Amygdala (tissue), 56 donors: ENCODE measurements at regions not wholly inside any gene's neighbourhood (a gene's known extent, or its start where the extent isn't known, plus 50 kb on each side); places are given as distances from the start of the nearest gene placed in this dataset.
"Not testable (repeated sequence)": the region's sequence is repeated elsewhere in the genome, so short reads cannot be mapped to it uniquely, and the experiment has no call there.

Experiments
- DNase-seq, 56 donors: peaks; one replicate each; lab custom pipeline; 2025; lab: John Stamatoyannopoulos, UW

DNA sequence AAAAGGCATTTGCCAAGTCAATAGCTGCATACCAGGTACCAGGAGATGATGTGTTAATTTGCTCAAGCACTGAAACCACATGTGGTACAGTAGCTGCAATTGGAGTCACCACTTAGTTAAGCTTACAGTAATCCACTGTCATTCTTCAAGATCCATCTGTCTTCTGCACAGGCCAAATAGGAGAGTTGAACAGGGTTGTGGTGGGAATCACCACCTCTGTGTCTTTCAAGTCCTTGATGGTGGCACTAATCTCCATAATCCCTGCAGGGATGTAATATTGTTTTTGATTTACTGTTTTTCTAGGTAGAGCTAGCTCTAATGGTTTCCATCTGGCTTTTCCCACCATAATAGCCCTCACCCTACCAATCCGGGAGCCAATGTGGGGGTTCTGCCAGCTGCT is 91.9 kb downstream of the FCRL5 start:
- DNase-seq: no peak

DNA sequence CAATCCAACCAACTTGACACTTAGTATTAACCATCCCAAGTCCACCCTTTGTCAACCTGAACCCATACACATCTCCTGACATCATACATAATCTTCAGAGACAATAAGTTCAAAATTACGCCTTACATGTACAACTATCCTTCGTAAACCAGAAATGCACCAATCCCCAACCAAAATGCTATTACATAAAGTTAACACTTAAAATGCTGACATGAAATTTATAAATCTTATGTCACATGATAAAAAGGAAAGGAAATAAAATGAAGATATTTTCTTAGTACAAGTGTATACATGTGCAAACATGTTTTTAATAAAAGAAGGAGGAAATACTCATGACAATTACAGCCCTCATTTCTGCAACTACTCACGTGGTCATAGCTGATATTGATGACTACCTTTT is 95.0 kb downstream of the FCRL5 start:
- DNase-seq: no peak

DNA sequence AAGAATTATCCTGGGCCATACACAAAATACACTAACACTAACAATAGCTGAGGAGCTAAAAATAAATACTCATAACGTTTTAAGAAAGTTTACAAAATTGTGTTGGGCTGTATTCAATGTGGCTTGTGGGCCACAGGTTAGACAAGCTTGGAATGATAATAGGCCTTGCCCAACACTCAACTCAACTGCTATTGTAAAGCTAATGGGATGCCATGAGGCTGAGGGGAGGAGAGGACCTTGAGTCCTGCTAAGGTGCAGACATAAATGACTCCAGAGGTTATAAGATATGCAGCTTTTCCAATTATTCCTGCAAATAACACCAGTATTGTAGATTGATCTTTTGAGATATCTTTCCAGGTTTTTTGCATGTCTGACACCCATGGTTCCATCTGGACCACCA is 97.0 kb downstream of the FCRL5 start:
- no peak for DNase-seq

DNA sequence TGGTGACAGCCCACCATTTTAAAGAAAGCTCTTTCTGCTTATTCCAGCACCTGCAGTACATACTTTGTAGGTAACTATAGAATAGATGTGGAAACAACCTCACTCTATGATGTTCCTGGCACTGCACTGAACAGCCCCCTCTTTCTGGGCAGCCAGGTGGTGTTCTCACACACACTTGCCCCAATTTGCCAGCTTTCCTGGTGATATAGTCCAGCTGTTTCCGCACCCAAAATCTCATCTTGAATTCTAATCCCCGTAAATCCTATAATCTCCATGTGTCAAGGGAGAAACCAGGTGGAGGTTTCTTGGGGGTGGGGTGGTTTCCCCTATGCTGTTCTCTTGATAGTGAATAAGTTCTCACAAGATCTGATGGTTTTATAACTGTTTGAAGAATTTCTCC is 102.2 kb downstream of the FCRL5 start:
- DNase-seq: no peak

DNA sequence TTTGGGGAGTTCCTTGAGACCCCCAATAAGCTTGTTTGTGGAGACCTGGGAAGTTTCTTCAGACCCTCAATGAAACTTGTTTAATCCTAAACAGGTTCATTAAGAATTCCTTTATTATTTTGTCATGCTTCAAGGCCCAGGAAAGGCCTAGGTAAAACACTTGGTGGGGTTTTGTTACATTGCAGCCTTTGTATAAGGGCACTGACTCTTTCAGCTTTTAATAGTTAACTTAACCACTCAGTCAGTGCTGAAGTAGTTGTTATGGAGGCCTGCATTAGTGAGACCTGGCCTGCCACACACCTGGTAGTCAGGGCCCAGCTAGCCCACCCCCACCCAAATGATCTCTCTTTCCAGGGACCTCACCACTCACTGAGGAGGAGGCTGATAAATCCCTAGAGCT is 103.7 kb downstream of the FCRL5 start:
- DNase-seq: no peak

DNA sequence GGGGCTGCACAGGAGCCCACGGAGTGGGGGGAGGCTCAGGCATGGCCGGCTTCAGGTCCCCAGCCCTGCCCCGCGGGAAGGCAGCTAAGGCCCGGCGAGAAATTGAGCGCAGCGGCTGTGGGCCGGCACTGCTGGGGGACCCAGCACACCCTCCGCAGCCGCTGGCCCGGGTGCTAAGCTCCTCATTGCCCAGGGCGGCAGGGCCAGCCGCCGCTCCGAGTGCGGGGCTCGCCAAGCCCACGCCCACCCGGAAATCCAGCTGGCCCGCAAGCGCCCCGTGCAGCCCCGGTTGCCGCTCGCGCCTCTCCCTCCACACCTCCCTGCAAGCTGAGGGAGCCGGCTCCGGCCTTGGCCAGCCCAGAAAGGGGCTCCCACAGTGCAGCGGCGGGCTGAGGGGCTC is 106.0 kb downstream of the FCRL5 start:
- DNase-seq: not testable (repeated sequence)

DNA sequence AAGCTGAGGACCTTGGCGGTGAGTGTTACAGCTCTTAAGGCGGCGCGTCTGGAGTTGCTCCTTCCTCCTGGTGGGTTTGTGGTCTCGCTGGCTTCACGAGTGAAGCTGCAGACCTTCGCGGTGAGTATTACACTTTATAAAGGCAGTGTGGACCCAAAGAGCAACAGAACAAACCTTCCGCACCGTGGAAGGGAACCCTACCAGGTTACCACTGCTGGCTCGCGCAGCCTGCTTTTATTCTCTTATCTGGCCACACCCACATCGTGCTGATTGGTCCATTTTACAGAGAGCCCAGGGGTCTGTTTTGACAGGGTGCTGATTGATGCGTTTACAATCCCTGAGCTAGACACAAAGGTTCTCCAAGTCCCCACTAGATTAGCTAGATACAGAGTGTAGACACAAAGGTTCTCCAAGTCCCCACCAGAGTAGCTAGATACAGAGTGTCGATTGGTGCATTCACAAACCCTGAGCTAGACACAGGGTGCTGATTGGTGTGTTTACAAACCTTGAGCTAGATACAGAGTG is 106.6 kb downstream of the FCRL5 start:
- not testable (repeated sequence) for DNase-seq

DNA sequence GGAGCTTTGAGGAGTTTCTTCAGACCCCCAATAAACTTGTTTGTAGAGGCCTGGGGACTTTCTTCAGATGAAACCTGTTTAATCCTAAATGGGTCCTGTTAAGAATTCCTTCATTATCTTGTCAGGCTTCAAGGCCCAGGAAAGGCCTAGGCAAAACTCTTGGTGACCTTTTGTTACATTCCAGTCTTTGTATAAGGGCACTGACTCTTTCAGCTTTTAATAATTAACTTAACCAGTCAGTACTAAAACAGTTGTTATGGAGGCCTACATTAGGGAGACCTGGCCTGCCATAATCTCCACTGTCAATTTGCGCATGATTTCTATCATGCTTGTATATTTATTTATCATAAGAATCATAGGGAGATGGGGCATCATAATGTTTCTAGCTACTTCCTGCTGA is 110.2 kb downstream of the FCRL5 start:
- DNase-seq: no peak

DNA sequence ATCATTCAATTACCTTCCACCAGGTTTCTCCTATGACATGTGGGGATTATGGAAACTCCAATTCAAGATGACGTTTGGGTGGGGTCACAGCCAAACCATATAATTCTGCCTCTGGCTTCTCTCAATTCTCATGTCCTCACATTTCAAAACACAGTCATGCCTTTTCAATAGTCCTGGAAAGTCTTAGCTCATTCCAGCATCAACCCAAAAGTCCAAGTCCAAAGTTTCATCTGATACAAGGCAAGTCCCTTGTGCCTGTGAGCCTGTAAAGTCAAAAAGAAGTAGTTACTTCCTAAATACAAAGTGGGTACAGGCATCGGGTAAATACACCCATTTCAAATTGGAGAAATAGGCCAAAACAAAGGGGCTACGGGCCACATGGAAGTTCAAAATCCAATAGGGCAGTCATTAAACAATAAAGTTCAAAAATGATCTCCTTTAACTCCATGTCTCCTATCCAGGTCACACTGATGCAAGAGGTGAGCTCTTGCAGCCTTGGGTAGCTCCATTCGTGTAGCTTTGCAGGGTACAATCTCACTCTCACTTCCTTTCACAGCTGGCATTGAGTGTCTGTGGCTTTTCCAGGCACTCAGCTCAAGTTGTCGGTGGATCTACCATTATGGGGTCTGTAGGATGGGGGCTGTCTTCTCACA is 112.9 kb downstream of the FCRL5 start:
- no peak for DNase-seq

DNA sequence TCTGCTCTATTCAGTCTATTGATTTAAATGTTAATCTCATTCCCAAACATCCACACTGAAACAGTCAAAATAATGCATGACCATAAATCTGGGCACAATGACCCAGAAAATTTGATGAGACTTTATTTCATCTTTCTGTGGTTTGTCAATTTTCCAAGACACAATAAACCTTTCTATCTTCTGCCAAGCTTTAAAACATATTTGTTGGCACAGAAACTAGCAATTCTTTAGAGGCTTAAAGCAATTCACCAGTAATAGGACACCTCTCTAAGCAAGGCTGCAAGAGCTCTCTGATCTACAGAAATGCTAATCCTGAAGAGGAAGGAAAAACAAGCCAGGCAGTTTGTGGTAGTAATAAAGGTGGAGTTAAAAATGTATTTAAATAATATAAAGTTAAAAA is 113.7 kb downstream of the FCRL5 start:
- no peak for DNase-seq

DNA sequence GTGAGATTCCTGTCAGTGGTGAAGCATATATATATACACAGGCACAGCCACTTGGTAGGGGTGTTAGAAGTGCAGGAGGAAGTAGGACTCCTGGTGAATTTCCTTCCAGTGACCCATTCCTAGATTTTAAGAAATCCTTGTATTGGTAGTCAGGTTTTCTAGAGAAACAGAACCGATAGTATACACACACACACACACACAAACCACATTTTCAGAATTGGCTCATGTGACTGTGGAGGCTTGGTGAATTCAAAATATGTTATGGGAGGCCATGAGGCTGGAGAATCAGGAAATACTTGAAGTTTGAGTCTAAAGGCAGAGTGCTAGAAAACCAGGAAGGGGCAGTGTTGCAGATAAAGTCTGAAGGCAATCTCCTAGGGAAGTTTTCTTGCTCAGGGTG is 114.2 kb downstream of the FCRL5 start:
- no peak for DNase-seq

DNA sequence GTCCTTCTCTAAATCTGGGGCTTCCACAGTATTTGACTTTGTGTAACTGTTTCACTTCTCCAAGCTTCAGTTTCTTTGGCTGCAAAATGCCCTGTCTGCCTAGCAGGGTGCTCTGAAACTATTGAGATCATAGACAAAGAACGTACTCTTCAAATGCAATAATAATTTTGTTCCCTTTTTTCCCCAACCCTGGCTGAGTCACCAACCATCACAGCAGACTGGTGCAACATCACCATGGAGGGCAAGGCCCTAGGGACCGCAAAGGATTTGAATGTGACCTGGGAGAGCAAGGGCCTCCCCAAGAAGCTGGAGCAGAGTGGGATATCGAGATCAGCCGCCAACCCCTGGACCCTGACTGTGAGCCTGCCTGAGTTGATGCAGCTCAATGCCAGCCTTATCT is 115.0 kb downstream of the FCRL5 start:
- DNase-seq: no peak

DNA sequence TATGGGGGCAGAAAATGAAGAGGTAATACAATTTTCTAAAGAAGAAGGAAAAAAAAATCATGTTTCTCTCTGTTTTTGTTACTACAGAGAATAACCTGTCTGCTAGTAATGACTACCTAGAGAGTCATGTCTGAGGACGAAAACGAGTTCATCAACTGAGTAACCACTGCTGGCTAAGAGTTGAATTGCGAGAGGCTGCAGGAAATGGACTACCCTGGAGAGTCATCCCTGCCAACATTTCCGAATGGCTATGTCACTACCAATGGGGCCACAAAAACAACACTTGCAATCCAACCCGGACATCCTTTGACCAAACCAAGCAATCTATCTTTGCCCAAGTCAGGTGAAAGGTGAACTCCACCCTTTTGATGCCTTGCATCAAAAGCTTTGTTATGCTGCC is 120.6 kb downstream of the FCRL5 start:
- DNase-seq: no peak

DNA sequence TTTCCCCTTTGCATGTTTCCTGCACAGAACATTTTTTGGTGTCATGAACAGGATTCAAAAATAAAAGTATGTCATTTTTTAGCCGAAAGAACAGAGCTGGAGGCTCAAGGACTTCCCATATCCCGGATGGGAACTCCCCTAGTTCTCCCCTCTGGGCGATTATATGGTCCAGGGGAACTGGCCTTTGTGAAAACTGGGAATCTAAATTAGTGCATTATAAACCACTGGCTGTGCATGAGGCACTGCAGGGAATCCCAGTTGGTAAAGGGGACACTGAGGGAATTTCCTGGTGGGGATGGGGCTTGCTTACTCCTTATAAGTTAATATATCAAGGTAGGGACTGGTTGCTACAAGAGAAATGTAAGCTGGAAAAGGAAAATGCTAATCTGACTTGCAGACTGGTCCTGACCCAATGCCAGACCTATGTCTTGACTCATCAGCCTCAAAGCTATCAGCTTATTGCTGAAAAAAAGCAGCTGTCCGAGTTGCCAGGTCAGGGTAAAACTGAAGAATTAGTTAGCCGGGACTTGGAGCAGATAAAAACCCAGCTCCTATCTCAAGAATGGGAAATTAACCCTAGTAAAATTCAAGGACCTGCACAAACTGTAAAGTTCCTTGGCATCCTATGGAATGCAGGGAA is 122.6 kb downstream of the FCRL5 start:
- no peak for DNase-seq

DNA sequence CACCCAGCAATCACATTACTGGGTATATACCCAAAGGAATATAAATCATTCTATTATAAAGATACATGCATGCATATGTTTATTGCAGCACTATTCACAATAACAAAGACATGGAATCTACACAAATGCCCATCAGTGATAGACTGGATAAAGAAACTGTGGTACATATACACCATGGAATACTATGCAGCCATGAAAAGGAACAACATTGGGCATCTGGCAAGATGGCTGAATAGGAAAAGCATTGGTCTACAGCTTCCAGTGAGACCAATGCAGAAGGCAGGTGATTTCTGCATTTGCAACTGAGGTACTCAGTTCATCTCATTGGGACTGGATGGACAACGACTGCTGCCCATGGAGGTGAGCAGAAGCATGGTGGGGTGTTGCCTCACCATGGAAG is 128.6 kb downstream of the FCRL5 start:
- not testable (repeated sequence) for DNase-seq

DNA sequence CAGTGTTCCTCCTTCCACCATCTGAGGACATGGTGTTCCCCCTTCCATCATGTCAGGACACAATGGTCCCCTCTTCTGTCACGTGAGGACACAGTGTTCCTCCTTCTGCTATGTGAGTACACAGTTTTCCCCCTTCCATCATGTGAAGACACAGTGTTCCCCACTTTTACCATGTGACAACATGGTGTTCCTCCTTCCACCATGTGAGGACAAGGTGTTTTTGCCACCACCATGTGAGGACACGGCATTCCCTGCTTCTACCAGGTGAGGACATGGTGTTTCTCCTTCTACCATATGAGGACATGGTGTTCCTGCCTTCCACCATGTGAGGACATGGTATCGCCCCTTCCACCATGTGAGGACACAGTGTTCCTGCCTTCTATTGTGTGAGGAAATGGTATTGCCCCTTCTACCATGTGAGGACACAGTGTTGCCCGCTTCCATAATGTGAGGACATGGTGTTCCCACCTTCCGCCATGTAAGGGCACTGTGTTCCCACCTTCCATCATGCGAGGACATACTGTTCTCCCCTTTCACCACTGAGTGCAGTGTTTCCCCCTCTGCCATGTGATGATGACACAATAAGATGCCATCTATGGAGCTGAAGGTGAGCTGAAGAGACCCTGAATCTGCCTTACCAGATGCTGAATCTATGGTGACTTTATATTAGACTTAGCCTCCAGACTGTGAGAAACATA is 132.3 kb downstream of the FCRL5 start:
- no peak for DNase-seq

DNA sequence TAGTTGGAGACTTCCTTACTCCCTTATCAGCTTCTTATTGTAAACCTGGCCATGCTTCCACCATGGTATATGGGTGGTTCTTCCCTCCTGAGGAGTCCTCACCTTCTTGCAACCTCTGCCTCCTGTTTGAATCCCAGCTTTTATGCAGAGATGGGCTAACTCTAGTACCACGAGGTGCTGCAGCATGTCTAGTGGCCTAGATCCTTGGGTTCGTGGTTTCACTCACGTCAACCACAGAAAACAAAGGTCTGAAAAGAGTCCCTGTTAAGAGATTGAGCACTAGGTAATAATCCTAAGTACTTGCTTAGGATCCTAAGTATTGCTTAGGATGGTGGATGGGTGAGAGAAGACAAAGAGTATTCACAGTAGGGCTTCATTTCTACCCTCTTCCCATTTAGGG is 133.7 kb downstream of the FCRL5 start:
- DNase-seq: no peak

DNA sequence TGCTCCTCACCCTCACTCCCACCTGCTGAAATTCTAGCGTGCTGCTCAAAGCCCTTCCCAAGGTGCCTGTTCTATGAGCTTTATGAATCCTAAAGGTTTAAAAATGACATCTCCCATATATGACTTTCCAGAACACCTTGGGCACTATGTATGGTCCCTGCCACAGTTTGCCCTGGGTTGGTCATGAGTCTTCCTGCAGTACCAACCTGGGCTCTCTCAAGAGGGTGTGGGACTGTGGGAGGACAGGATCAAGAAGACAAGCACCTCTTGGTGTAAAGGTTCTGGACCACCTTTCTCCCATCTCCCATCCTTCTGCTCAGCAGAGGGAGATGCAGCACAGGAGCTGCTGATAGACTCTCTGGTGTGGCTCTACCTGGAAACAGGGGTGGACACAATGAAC is 134.1 kb downstream of the FCRL5 start:
- no peak for DNase-seq

DNA sequence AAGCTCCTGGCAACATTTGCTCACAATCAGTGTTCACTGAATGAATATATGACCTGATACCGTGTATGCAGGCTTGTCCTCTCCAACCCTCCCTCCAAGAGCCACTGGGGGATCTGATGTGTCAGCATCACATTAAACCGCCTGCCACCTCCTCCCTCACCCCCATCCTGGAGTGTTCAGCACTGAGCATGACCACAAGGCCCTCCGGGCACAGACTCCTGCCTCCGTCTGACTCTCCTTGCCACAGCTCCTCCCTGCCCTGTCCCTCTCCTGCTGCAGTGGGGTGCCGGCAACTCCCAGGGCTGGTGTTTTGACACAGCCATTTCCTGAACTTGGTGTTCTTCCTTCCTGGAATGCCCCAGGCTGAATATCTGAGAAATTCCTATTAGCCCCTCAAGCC is 136.7 kb downstream of the FCRL5 start:
- no peak for DNase-seq

DNA sequence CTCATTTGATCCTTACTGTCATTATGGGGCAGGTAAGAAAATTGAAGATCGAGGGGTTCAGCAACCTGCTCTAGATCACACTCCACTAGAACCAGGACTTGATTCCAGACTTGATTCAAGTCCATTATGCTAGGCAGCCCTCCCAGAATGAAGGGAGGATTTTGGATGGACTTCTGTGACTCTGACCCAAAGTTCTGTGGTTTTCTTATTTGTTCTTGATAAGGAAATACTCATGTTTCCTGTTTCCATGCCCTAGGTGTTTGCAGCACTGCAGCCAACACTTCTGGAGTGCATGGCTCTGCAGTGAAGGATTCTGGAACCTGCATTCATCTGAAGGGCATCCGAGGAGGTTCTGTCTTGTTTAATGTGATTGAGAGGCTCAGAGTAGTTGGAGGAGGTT is 140.0 kb downstream of the FCRL5 start:
- DNase-seq: no peak

DNA sequence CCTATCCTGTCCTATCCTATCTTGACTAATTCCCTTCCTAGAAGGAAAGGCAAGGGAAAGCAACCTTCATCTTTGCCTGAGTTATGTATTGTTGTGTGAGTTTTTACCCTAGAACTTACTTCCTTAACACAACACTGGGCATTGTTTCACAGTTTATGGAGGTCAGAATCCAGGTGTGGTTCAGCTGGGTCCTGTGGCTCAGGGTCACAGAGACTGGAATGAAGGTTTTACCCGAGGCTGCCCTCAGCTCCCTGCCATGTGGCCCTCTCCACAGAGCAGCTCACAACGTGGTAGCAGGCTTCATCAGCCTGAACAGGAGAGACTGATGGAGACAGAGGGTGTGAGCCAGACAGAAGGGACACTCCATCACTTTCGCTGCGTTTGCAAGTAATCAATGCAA is 140.5 kb downstream of the FCRL5 start:
- no peak for DNase-seq

DNA sequence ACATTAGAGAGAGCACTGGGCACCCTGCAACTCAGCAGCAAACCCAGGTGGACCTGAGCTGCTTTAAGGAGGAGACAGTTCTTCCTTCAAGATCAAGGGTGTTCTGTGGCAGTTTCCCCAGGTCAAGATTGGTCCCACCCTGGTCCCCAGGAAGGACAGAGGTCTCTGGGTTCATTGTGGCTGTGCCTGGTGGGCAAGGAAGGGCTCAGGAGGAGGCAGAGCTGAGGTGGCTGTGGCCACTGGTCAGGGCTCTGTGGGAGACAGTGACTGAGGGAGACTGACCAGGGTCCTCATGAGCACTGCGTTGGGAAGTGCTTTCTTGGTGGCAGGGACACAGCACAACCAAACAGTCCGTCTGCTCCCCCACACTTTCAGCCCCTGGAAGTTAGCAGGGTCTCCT is 141.3 kb downstream of the FCRL5 start:
- no peak for DNase-seq
